Type B pancreatic cell (in vitro differentiated cells): ENCODE measurements at regions not wholly inside any gene's neighbourhood (a gene's known extent, or its start where the extent isn't known, plus 50 kb on each side); places are given as distances from the start of the nearest gene placed in this dataset.

Experiments
- DNase-seq: peaks from one replicate; pipeline ENCODE4 v3.0.0; 2021; ENCODE audit warnings: mixed read lengths; ENCODE audit not compliant: unreplicated experiment; ENCODE audit errors: extremely low spot score
- H3K27ac Mint-ChIP-seq: 2 replicates; pipeline ENCODE4 v1.8.0; 2021; ENCODE audit warnings: mild to moderate bottlenecking, mixed read lengths
- H3K27me3 Mint-ChIP-seq: 2 replicates; pipeline ENCODE4 v1.8.0; 2021; ENCODE audit warnings: mixed read lengths
- H3K36me3 Mint-ChIP-seq: 2 replicates; pipeline ENCODE4 v1.8.0; 2021; ENCODE audit warnings: mixed read lengths
- H3K4me1 Mint-ChIP-seq: one replicate; pipeline ENCODE4 v1.8.0; 2021; ENCODE audit warnings: mixed read lengths; ENCODE audit not compliant: unreplicated experiment
- H3K4me3 Mint-ChIP-seq: 2 replicates; pipeline ENCODE4 v1.8.0; 2021; ENCODE audit warnings: mild to moderate bottlenecking, mixed read lengths
- H3K9me3 Mint-ChIP-seq: 2 replicates; pipeline ENCODE4 v1.8.0; 2021; ENCODE audit warnings: mixed read lengths
- TF ChIP-seq, protein P1 (sequence below): fragments of 200-600 bp; sonication (generic); conservative IDR thresholded peaks from 2 replicates; pipeline ENCODE4 v1.5.0; 2021; ENCODE audit warnings: antibody characterized with exemption, mild to moderate bottlenecking

DNA sequence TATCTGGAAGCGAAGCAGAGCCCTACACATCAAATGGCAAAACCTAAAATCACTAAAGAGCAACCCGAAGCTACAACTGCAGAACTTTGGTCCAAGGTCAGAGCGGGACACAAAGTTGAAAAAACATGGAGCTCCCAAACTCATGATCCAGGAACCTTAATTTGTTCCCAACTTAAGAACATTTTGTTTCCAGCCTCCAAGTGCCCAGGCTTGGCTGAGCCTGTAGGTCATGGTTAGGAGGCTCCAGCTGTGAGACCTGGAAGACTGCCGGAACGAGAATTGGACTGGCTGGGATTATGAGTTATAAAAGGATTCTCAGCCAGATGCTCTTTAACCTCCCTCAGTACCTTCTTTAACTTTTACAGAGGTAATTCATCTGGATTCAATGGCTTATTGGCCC is 349.1 kb upstream of the DDX53 start:
- no peaks in the 10 kb centered on the region for H3K36me3 Mint-ChIP-seq
- DNase-seq = no peak
- TF ChIP-seq, protein P1, sequence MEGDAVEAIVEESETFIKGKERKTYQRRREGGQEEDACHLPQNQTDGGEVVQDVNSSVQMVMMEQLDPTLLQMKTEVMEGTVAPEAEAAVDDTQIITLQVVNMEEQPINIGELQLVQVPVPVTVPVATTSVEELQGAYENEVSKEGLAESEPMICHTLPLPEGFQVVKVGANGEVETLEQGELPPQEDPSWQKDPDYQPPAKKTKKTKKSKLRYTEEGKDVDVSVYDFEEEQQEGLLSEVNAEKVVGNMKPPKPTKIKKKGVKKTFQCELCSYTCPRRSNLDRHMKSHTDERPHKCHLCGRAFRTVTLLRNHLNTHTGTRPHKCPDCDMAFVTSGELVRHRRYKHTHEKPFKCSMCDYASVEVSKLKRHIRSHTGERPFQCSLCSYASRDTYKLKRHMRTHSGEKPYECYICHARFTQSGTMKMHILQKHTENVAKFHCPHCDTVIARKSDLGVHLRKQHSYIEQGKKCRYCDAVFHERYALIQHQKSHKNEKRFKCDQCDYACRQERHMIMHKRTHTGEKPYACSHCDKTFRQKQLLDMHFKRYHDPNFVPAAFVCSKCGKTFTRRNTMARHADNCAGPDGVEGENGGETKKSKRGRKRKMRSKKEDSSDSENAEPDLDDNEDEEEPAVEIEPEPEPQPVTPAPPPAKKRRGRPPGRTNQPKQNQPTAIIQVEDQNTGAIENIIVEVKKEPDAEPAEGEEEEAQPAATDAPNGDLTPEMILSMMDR = no peak
- no peaks in the 10 kb centered on the region for H3K4me1 Mint-ChIP-seq
- H3K27ac Mint-ChIP-seq = no peak overlapping the region
- no peak overlapping the region for H3K4me3 Mint-ChIP-seq
- no peaks in the 10 kb centered on the region for H3K9me3 Mint-ChIP-seq
- H3K27me3 Mint-ChIP-seq = no peaks in the 10 kb centered on the region

- H3K9me3 Mint-ChIP-seq = no peaks in the 10 kb centered on the region
- no peaks in the 10 kb centered on the region for H3K4me1 Mint-ChIP-seq
- DNase-seq = no peak
- TF ChIP-seq, protein P1 = no peak
- H3K27ac Mint-ChIP-seq = no peak overlapping the region
- H3K36me3 Mint-ChIP-seq = no peaks in the 10 kb centered on the region
- H3K4me3 Mint-ChIP-seq = no peak overlapping the region
- no peaks in the 10 kb centered on the region for H3K27me3 Mint-ChIP-seq
These were observed 347.2 kb upstream of the DDX53 start for GRCh38 chrX:22652596-22652995.

DNA sequence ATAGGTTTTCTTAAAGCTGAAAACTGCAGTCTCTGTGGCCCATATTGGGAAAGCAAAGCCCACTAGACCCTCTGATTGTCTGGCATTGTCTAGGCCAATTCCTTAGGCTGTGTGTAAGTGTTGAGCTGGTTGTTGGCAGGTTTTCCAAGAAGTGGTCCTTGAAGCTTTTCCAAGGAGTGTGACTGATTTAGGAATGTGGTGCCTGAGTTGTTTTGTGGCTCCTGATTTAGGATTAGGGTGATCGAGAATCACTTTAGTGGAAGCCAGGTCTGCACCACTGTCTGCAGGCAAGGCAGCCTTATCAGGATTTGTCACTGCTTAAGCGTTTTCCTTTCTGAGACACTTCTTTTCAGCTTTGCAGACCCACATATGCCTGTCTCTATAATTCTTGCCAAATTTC is 339.0 kb upstream of the DDX53 start:
- TF ChIP-seq, protein P1 = no peak
- Mint-ChIP-seq H3K4me1 (no peaks in the 10 kb centered on the region), H3K4me3 (no peak overlapping the region), H3K36me3 (no peaks in the 10 kb centered on the region), H3K27ac (no peak overlapping the region), H3K9me3 (no peaks in the 10 kb centered on the region), H3K27me3 (no peaks in the 10 kb centered on the region)
- no peak for DNase-seq

DNA sequence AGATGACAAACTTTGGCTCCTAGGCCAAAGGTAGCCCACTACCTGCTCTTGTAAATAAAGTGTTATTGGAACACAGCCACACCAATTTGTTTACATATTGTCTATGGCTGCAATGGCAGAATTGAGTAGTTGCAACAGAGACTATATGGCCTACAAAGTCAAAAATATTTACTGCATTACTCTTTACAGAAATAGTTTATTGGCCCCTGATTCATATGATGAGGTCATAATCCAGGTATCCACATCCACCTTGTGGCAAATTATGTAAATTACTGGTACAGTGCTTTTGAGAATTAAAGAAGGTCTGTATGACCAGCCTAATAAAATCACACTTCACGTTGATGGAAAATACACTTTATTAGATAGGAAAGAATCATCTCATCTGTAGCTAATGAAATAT is 337.0 kb upstream of the DDX53 start:
- no peaks in the 10 kb centered on the region for H3K36me3 Mint-ChIP-seq
- TF ChIP-seq, protein P1 = no peak
- H3K9me3 Mint-ChIP-seq = peaks cover 5% of the 10 kb centered on the region
- no peaks in the 10 kb centered on the region for H3K4me1 Mint-ChIP-seq
- H3K27ac Mint-ChIP-seq = no peak overlapping the region
- DNase-seq = no peak
- H3K27me3 Mint-ChIP-seq = no peaks in the 10 kb centered on the region
- H3K4me3 Mint-ChIP-seq = no peak overlapping the region

DNA sequence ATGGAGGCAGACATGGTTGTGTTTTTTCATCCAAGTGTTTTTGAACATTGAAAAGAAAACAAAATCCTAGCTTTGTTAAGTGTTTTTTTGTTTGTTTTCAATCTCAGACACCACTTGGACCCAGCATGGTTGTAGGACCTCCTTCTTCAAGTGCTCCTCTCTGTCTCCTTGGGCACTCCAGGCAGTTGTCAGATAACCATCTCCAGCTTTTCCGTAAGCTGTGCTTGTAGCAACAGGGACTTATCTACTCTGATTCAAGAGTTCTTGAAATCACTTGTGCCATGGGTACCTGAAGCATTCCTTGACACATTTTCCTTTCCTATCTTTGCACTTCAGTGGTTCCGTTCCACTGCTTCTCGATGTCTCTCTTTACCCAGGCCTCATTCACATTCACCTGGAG is 334.9 kb upstream of the DDX53 start:
- H3K4me3 Mint-ChIP-seq = no peak overlapping the region
- H3K27ac Mint-ChIP-seq = no peak overlapping the region
- DNase-seq = no peak
- TF ChIP-seq, protein P1 = no peak
- H3K9me3 Mint-ChIP-seq = peaks cover 5% of the 10 kb centered on the region
- no peaks in the 10 kb centered on the region for H3K27me3 Mint-ChIP-seq
- no peaks in the 10 kb centered on the region for H3K4me1 Mint-ChIP-seq
- H3K36me3 Mint-ChIP-seq = no peaks in the 10 kb centered on the region

DNA sequence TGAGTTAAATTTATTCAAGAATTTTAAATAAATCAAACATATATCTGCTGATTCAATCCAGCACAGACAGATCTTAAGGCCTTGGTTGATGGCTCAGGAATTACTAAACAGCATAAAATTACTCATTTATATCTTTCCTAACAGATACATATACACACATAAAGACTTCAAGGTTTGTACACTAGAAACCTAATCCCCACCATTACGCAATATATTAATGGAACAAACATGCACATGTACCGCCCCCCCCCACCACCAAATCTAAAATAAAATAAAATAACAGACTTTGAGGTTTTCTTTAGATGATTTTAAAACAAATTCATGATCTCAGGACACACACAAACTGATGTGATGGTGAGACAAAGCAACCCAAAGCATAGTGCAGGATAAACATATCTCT is 333.9 kb upstream of the DDX53 start:
- H3K36me3 Mint-ChIP-seq = no peaks in the 10 kb centered on the region
- H3K9me3 Mint-ChIP-seq = peaks cover 5% of the 10 kb centered on the region
- no peaks in the 10 kb centered on the region for H3K4me1 Mint-ChIP-seq
- no peak overlapping the region for H3K27ac Mint-ChIP-seq
- TF ChIP-seq, protein P1 = no peak
- H3K4me3 Mint-ChIP-seq = no peak overlapping the region
- no peaks in the 10 kb centered on the region for H3K27me3 Mint-ChIP-seq
- no peak for DNase-seq
